SK-N-SH (cell line): ENCODE measurements at regions not wholly inside any gene's neighbourhood (a gene's known extent, or its start where the extent isn't known, plus 50 kb on each side); places are given as distances from the start of the nearest gene placed in this dataset.

Source experiments
- CTCF ChIA-PET: fragments of 300-600, 350-600 bp; formaldehyde crosslinking; extraction: SDS; loops from one replicate; lab custom pipeline; 2021; lab: Yijun Ruan, JAX
- POLR2A ChIA-PET: fragments of 350-600 bp; sonication (Branson Sonifier 250); formaldehyde crosslinking; extraction: SDS; loops from one replicate; lab custom pipeline; 2020; ENCODE audit warnings: antibody characterized with exemption, inconsistent platforms; lab: Yijun Ruan, JAX
- DNase-seq: peaks from one replicate; pipeline ENCODE4 v3.0.0; 2012
- H2AFZ ChIP-seq: fragments of 200-600 bp; sonication (generic); 2 replicates; pipeline ENCODE4 v1.8.1; 2016; ENCODE audit warnings: antibody characterized with exemption, mild to moderate bottlenecking, low read depth
- H3F3A ChIP-seq: fragments of 200-600 bp; sonication (generic); replicated peaks from 2 replicates; pipeline ENCODE3; 2016; ENCODE audit warnings: antibody characterized with exemption, mild to moderate bottlenecking; ENCODE audit not compliant: insufficient read depth
- H3K27ac ChIP-seq, 2 experiments: fragments of 200-500 bp in 1 of 2; fragments of 200-600 bp in 1 of 2; sonication (Bioruptor generic) in 1 of 2; sonication (generic), shearing (Covaris generic) in 1 of 2; 2 replicates each; pipeline versions ENCODE4 v1.5.1 to v1.6.1; 2014 to 2016; ENCODE audit warnings: low read depth in 2 of 2, inconsistent platforms in 1 of 2, low read length in 1 of 2, mild to moderate bottlenecking in 1 of 2, mixed read lengths in 1 of 2
- H3K27me3 ChIP-seq: fragments of 200-600 bp; sonication (generic), shearing (Covaris generic); 2 replicates; pipeline ENCODE4 v1.6.1; 2016; ENCODE audit warnings: mixed run types; ENCODE audit not compliant: insufficient read depth
- H3K36me3 ChIP-seq, 2 experiments: fragments of 200-500 bp in 1 of 2; fragments of 200-600 bp in 1 of 2; sonication (Bioruptor generic) in 1 of 2; sonication (generic) in 1 of 2; replicated peaks in 1 of 2; 2 replicates each; pipeline versions ENCODE3 to v1.5.1; 2014 to 2016; ENCODE audit warnings: low read length in 1 of 2, mild to moderate bottlenecking in 1 of 2; ENCODE audit not compliant: insufficient read depth in 2 of 2, control insufficient read depth in 1 of 2
- H3K4me1 ChIP-seq, 2 experiments: fragments of 200-500 bp in 1 of 2; fragments of 200-600 bp in 1 of 2; sonication (Bioruptor generic) in 1 of 2; sonication (generic), shearing (Covaris generic) in 1 of 2; 2 replicates each; pipeline versions ENCODE4 v1.5.1 to v1.6.1; 2014 to 2016; ENCODE audit warnings: low read depth in 1 of 2, low read length in 1 of 2, mixed run types in 1 of 2; ENCODE audit not compliant: insufficient read depth in 2 of 2, control insufficient read depth in 1 of 2
- H3K4me2 ChIP-seq: fragments of 200-600 bp; sonication (generic), shearing (Covaris generic); 2 replicates; pipeline ENCODE4 v1.6.1; 2017; ENCODE audit warnings: mixed run types
- H3K4me3 ChIP-seq, 2 experiments: fragments of 200-500 bp in 1 of 2; fragments of 200-600 bp in 1 of 2; sonication (Bioruptor generic) in 1 of 2; sonication (generic), shearing (Covaris generic) in 1 of 2; 2 replicates each; pipeline versions ENCODE4 v1.5.1 to v1.8.1; 2014 to 2016; ENCODE audit warnings: low read depth in 2 of 2, inconsistent platforms in 1 of 2, low read length in 1 of 2, mild to moderate bottlenecking in 1 of 2, mixed read lengths in 1 of 2, moderate library complexity in 1 of 2
- H3K79me2 ChIP-seq: fragments of 200-600 bp; sonication (generic); 2 replicates; pipeline ENCODE4 v1.8.1; 2017; ENCODE audit warnings: mild to moderate bottlenecking; ENCODE audit not compliant: insufficient read depth
- H3K9ac ChIP-seq: fragments of 200-600 bp; sonication (generic); 2 replicates; pipeline ENCODE4 v1.6.1; 2017; ENCODE audit warnings: mixed run types
- H3K9me2 ChIP-seq: fragments of 200-600 bp; sonication (generic); 2 replicates; pipeline ENCODE4 v1.6.1; 2017; ENCODE audit warnings: mixed run types
- H3K9me3 ChIP-seq: fragments of 200-600 bp; sonication (generic); 2 replicates; pipeline ENCODE4 v1.6.1; 2017; ENCODE audit warnings: mixed run types, mild to moderate bottlenecking, moderate library complexity
- H4K20me1 ChIP-seq: fragments of 200-600 bp; sonication (generic); 2 replicates; pipeline ENCODE4 v1.6.1; 2017; ENCODE audit warnings: mild to moderate bottlenecking, mixed run types; ENCODE audit not compliant: insufficient read depth
- ELF1 ChIP-seq: IDR thresholded peaks from 2 replicates; pipeline ENCODE4 v1.4.0; 2012
- FOXM1 ChIP-seq: IDR thresholded peaks from 2 replicates; pipeline ENCODE4 v1.4.0; 2012; ENCODE audit warnings: low read depth, mild to moderate bottlenecking
- JUND ChIP-seq: IDR thresholded peaks from 2 replicates; pipeline ENCODE4 v1.4.0; 2012
- MXI1 ChIP-seq: IDR thresholded peaks from 2 replicates; pipeline ENCODE4 v1.6.1; 2012; ENCODE audit warnings: mild to moderate bottlenecking, low read depth, low read length, improper control_type of control experiment
- NRF1 ChIP-seq: IDR thresholded peaks from 2 replicates; pipeline ENCODE4 v1.6.1; 2012; ENCODE audit warnings: low read depth, mild to moderate bottlenecking, low read length
- POLR2AphosphoS5 ChIP-seq: IDR thresholded peaks from 2 replicates; pipeline ENCODE4 v1.6.1; 2012; ENCODE audit warnings: low read depth, low read length
- RFX5 ChIP-seq: IDR thresholded peaks from 2 replicates; pipeline ENCODE4 v1.6.1; 2012; ENCODE audit warnings: mild to moderate bottlenecking, improper control_type of control experiment, low read length
- RXRA ChIP-seq: IDR thresholded peaks from 2 replicates; pipeline ENCODE4 v1.4.0; 2012; ENCODE audit warnings: low read depth, mild to moderate bottlenecking, borderline replicate concordance
- SIN3A ChIP-seq: IDR thresholded peaks from 2 replicates; pipeline ENCODE4 v1.6.1; 2012; ENCODE audit warnings: low read depth, mild to moderate bottlenecking, low read length, moderate library complexity, borderline replicate concordance
- SMC3 ChIP-seq: IDR thresholded peaks from 2 replicates; pipeline ENCODE4 v1.6.1; 2012; ENCODE audit warnings: low read depth, low read length, improper control_type of control experiment
- TAF1 ChIP-seq: IDR thresholded peaks from 2 replicates; pipeline ENCODE4 v1.6.1; 2012; ENCODE audit warnings: low read depth, mild to moderate bottlenecking, low read length, moderate library complexity, borderline replicate concordance
- TEAD4 ChIP-seq: IDR thresholded peaks from 2 replicates; pipeline ENCODE4 v1.4.0; 2012; ENCODE audit warnings: mild to moderate bottlenecking, borderline replicate concordance; ENCODE audit not compliant: insufficient read depth
- WGBS: methylation state at CpG from one replicate; pipeline ENCODE4 v1.1.6; 2017; ENCODE audit warnings: low lambda C conversion rate; 5-methylcytosine and 5-hydroxymethylcytosine counted together
- TF ChIP-seq, protein P1 (sequence below): fragments of 200-600 bp; sonication (generic); IDR thresholded peaks from 2 replicates; pipeline ENCODE4 v1.6.1; 2017; ENCODE audit warnings: antibody characterized with exemption, mild to moderate bottlenecking, moderate library complexity
- TF ChIP-seq, protein P2 (sequence below): fragments of 150-350 bp; IDR thresholded peaks from 2 replicates; pipeline ENCODE4 v1.6.1; 2017; ENCODE audit warnings: antibody characterized with exemption, low read length, low read depth, borderline replicate concordance
- TF ChIP-seq, protein P3 (sequence below): IDR thresholded peaks from 2 replicates; pipeline ENCODE4 v1.4.0; 2012; ENCODE audit warnings: low read depth, borderline replicate concordance
- TF ChIP-seq, protein P4 (sequence below): IDR thresholded peaks from 2 replicates; pipeline ENCODE4 v1.6.1; 2012; ENCODE audit warnings: mild to moderate bottlenecking, low read depth, low read length, moderate library complexity
- TF ChIP-seq, protein P5 (sequence below): IDR thresholded peaks from 2 replicates; pipeline ENCODE4; 2012

DNA sequence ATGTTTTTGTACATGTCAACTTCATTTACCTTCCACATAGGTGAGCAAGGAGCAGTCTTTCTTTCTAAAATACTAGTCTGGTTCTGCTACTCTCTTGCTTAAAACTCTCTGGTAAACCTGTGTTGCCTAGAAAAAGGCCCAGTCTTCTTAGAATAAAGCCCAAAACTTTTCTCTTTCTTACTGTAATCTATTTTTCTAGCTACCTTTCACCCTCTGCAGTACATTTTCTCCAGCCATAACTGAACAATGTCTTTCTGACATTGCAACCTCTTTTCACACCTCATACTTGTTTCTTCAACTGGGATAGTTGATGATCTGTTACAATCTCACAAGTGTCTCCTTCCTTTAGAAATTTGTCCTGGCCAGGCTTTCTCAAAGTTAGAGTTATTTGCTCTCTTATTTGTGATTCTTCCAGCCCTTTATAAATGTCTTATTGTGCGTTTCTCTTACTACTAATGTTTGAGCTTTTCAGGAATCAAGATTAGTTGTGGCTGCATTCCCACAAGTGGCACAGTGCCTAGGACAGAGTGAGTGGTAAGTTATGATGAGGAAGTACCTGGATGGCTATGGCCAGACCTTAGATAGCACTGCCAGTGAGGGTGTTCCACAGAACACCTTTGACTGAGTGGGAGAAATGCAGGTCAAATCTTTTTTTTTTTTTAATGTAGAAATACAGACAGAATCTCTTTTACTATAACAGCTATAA is 313.4 kb upstream of the SATB1 start:
- H3K9me2 ChIP-seq = no peaks in the 10 kb centered on the region
- H3K9ac ChIP-seq = no peak overlapping the region
- H3K27ac ChIP-seq = no peak overlapping the region
- H3K27me3 ChIP-seq = no peaks in the 10 kb centered on the region
- TF ChIP-seq ELF1 (no peak), SMC3 (no peak), FOXM1 (no peak)
- no peak overlapping the region for H3K4me2 ChIP-seq
- no peak for DNase-seq
- 35% methylated on average over 1 of the region's 1 CpG for WGBS
- no peak overlapping the region for H2AFZ ChIP-seq
- no peaks in the 10 kb centered on the region for H4K20me1 ChIP-seq
- H3K79me2 ChIP-seq = no peaks in the 10 kb centered on the region
- ChIA-PET CTCF (interaction anchor here (2.1 kb wide), 1 partner anchor 20 kb away, joined by 8 read pairs; no protein-coding TSS in a partner anchor), POLR2A (no interaction called here)
- H3K9me3 ChIP-seq = no peaks in the 10 kb centered on the region
- H3K36me3 ChIP-seq = no peaks in the 10 kb centered on the region
- H3F3A ChIP-seq = no peaks in the 10 kb centered on the region
- no peak overlapping the region for H3K4me3 ChIP-seq
- H3K4me1 ChIP-seq = peaks cover 0 to 7% of the 10 kb centered on the region in 2 experiments; a peak in 2 of 4 replicates

DNA sequence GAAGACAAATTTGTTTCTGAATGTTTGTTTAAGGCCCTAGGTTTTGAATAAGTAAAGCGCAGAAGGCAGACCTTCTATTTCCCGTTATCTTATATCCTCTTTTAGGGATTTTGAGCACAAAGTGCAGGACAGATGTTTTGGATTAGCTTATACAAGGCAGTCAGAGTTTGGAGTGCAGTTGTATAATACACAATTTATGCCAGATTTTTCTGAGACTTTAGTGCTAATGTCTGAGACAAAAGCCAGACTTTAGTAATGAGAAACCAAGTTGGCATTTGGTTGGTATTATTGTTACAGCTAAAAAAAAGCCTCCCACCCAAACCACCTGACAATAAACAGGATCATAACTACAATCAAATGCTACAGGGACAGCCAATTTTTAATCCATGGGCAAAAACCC is 309.9 kb upstream of the SATB1 start:
- H3K36me3 ChIP-seq = no peaks in the 10 kb centered on the region
- no peak overlapping the region for H3K9ac ChIP-seq
- H3K27me3 ChIP-seq = no peaks in the 10 kb centered on the region
- H3K27ac ChIP-seq = peak overlapping the region in 1 of 2 experiments; percentile 47; a peak in 2 of 4 replicates
- H3K9me3 ChIP-seq = no peaks in the 10 kb centered on the region
- ChIA-PET CTCF (interaction anchor here (0.8 kb wide), 1 partner anchor 10 kb away, joined by 3 read pairs; no protein-coding TSS in a partner anchor), POLR2A (no interaction called here)
- no peaks in the 10 kb centered on the region for H3K9me2 ChIP-seq
- H4K20me1 ChIP-seq = no peaks in the 10 kb centered on the region
- WGBS = 17% methylated on average over 2 of the region's 2 CpGs
- DNase-seq = peak; percentile 10
- peaks cover 0 to 7% of the 10 kb centered on the region in 2 experiments; a peak in 2 of 4 replicates for H3K4me1 ChIP-seq
- no peaks in the 10 kb centered on the region for H3K79me2 ChIP-seq
- H3F3A ChIP-seq = no peaks in the 10 kb centered on the region
- H3K4me3 ChIP-seq = no peak overlapping the region
- no peak overlapping the region for H3K4me2 ChIP-seq
- no peak overlapping the region for H2AFZ ChIP-seq
- TF ChIP-seq TEAD4 (no peak), RFX5 (no peak), NRF1 (no peak), POLR2AphosphoS5 (no peak), RXRA (no peak), SMC3 (no peak), JUND (no peak), TAF1 (no peak), SIN3A (no peak), MXI1 (no peak)
- TF ChIP-seq, protein P1, sequence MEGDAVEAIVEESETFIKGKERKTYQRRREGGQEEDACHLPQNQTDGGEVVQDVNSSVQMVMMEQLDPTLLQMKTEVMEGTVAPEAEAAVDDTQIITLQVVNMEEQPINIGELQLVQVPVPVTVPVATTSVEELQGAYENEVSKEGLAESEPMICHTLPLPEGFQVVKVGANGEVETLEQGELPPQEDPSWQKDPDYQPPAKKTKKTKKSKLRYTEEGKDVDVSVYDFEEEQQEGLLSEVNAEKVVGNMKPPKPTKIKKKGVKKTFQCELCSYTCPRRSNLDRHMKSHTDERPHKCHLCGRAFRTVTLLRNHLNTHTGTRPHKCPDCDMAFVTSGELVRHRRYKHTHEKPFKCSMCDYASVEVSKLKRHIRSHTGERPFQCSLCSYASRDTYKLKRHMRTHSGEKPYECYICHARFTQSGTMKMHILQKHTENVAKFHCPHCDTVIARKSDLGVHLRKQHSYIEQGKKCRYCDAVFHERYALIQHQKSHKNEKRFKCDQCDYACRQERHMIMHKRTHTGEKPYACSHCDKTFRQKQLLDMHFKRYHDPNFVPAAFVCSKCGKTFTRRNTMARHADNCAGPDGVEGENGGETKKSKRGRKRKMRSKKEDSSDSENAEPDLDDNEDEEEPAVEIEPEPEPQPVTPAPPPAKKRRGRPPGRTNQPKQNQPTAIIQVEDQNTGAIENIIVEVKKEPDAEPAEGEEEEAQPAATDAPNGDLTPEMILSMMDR = no peak
- TF ChIP-seq, protein P2, sequence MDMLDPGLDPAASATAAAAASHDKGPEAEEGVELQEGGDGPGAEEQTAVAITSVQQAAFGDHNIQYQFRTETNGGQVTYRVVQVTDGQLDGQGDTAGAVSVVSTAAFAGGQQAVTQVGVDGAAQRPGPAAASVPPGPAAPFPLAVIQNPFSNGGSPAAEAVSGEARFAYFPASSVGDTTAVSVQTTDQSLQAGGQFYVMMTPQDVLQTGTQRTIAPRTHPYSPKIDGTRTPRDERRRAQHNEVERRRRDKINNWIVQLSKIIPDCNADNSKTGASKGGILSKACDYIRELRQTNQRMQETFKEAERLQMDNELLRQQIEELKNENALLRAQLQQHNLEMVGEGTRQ = no peak
- TF ChIP-seq, protein P3, sequence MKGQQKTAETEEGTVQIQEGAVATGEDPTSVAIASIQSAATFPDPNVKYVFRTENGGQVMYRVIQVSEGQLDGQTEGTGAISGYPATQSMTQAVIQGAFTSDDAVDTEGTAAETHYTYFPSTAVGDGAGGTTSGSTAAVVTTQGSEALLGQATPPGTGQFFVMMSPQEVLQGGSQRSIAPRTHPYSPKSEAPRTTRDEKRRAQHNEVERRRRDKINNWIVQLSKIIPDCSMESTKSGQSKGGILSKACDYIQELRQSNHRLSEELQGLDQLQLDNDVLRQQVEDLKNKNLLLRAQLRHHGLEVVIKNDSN = no peak
- TF ChIP-seq, protein P4, sequence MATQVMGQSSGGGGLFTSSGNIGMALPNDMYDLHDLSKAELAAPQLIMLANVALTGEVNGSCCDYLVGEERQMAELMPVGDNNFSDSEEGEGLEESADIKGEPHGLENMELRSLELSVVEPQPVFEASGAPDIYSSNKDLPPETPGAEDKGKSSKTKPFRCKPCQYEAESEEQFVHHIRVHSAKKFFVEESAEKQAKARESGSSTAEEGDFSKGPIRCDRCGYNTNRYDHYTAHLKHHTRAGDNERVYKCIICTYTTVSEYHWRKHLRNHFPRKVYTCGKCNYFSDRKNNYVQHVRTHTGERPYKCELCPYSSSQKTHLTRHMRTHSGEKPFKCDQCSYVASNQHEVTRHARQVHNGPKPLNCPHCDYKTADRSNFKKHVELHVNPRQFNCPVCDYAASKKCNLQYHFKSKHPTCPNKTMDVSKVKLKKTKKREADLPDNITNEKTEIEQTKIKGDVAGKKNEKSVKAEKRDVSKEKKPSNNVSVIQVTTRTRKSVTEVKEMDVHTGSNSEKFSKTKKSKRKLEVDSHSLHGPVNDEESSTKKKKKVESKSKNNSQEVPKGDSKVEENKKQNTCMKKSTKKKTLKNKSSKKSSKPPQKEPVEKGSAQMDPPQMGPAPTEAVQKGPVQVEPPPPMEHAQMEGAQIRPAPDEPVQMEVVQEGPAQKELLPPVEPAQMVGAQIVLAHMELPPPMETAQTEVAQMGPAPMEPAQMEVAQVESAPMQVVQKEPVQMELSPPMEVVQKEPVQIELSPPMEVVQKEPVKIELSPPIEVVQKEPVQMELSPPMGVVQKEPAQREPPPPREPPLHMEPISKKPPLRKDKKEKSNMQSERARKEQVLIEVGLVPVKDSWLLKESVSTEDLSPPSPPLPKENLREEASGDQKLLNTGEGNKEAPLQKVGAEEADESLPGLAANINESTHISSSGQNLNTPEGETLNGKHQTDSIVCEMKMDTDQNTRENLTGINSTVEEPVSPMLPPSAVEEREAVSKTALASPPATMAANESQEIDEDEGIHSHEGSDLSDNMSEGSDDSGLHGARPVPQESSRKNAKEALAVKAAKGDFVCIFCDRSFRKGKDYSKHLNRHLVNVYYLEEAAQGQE = no peak
- TF ChIP-seq, protein P5, sequence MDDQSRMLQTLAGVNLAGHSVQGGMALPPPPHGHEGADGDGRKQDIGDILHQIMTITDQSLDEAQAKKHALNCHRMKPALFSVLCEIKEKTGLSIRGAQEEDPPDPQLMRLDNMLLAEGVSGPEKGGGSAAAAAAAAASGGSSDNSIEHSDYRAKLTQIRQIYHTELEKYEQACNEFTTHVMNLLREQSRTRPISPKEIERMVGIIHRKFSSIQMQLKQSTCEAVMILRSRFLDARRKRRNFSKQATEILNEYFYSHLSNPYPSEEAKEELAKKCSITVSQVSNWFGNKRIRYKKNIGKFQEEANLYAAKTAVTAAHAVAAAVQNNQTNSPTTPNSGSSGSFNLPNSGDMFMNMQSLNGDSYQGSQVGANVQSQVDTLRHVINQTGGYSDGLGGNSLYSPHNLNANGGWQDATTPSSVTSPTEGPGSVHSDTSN = no peak
